GM21381 (cell line): ENCODE measurements at regions not wholly inside any gene's neighbourhood (a gene's known extent, or its start where the extent isn't known, plus 50 kb on each side); places are given as distances from the start of the nearest gene placed in this dataset.

Source experiments
- ATAC-seq: cut with Tn5 transposase; IDR thresholded peaks from one replicate; pipeline ENCODE4 v1.9.1; 2021; ENCODE audit warnings: mild to moderate bottlenecking, moderate library complexity; ENCODE audit not compliant: unreplicated experiment

DNA sequence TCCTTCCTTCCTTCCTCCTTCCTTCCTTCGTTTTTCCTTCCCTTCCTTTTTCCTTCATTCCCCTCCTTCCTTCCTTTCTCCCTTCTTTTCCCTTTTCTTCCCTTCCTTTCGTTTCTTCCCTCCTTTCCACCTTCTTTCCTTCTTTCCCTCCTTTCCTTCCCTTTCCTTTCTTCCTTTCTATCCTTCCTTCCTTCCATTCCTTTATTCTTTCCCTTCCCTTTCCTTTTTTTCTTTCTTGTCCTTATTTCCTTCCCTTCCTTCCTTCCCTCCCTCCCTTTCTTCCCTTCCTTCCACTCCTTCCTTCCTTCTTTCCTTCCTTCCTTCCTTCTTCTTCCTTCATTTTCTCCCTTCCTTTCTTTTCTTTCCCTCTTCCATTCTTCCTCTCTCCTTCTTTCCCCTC, 394.6 kb downstream of the GABRB3 start:
- no peak for ATAC-seq

DNA sequence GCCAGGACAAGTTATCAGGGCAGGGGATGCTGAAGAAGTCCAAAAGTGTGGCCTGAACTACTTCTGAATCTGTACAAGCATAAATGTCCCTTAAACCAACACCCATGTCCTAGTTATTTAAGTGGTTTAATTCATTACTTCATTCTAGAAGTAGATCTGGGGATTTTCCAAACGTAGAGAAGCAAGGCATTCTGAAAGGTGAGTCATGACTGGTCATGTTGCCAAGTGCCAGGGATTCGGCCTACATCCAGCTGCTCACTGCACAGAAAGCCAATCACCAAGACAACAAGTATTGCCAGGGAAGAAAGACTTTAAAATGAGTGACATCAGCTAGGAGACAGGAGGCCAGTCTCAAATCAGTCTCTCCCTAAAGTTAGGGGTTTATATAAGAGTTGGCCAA, 396.6 kb downstream of the GABRB3 start:
- no peak for ATAC-seq

DNA sequence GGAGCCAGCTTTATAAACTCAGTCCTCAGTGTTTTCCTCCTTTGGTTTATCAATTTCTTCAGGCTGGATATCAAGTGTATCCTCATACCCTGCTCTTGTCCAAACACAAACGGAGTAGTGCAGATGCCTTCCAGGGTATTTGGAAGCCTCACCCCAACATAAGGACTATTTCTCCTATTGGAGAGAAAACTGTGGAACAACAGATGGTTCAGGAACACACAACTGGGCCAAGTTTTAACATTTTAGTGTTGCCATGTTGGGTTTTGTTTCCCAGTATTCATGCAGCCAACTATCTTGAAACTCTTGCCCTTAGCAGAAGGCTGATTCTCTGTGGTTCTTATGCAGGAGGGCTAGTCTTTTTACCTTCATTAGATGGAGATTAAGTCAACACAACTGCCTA, 398.1 kb downstream of the GABRB3 start:
- ATAC-seq = no peak

DNA sequence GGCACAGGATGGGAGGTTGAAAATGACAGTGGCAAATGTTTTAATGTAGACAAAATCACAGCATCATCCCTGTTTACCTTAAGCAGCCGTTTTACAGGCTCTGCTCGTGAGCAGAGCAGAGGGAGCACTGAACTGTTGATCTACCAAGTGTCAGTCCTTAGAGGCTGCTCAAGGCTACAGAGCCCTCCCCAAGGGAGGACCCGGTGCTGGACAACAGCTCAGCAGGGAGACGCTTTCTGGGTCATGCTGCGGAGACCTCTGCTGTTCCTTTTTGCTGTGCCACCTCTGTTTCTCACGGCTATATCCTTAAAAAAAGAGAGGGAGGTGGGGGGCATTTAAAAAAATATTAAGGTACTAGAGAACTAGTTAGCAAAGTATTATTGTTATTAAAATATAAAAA, 400.2 kb downstream of the GABRB3 start:
- no peak for ATAC-seq

DNA sequence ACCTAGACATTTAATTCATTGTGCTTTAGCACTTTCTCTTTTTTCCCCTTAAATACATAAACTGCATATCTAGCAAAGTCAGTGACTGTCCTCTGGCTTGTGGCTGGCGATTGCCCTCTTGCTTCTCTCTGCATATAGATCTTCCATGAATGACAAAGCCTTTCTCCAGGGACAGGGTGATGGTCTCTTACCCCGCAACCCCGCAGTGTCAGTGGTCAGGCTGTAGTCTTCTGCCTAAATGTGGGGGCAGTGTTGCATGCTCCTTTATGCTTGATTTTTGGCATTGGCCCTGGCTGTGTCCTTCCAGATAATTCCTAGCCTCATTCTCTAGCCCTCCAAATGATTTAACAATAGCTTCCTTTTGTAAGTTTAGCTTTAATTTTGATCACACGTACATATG, 407.8 kb downstream of the GABRB3 start:
- no peak for ATAC-seq

DNA sequence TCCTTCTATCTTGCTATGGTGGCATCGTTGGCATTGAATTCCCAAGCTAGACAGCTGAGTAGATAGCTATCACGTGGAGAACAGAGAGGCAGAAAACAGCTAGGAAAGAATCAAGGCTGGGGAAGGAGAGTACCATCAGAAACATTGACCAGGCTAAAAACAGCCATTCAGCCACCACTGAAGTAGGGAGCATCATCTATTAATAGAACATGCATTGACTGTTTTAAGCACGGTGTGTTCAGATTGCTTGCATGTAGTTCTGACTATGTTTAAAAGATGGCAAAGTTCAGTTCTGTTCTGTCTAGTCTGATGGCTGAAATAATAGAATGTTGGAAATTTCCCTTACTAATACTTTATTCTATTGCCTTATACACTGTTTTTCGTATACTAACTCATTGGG, 413.0 kb downstream of the GABRB3 start:
- ATAC-seq = no peak

DNA sequence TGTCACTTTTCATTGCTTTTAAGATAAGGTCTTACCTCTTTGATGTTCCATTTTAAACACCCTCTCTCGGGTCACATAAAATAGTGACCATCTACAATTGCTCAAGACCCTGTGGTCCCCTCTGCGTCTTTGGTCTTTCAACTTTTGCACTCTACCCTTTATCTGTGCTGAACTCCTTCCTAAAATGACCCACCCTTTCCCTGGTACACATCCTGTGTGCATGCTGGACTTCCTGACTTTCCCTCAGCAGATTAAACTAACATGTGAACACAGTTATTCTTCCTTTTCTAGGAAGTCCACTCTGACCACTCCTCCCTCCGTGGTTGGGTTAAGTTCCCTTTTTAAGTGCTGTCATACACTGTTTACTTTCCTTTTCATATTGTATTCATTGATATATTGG, 414.2 kb downstream of the GABRB3 start:
- no peak for ATAC-seq

DNA sequence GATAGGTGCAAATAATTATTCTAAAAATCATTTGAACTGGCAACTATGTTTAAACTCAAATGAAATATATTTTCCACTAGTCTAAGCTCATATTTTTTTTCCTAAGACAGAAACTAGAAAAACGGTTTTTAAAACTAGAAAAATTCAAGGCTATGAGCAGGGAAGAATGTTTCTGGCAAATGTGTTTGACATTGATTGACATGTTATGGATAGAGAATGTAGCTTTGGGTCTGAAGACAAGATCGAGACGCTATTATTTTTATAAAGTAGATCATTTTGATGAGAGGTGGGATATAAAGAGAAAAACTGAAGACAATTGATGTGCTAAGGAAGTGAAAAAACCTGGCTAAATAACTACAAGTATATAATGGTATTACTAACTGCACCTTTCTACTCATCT, 415.2 kb downstream of the GABRB3 start:
- ATAC-seq = no peak

DNA sequence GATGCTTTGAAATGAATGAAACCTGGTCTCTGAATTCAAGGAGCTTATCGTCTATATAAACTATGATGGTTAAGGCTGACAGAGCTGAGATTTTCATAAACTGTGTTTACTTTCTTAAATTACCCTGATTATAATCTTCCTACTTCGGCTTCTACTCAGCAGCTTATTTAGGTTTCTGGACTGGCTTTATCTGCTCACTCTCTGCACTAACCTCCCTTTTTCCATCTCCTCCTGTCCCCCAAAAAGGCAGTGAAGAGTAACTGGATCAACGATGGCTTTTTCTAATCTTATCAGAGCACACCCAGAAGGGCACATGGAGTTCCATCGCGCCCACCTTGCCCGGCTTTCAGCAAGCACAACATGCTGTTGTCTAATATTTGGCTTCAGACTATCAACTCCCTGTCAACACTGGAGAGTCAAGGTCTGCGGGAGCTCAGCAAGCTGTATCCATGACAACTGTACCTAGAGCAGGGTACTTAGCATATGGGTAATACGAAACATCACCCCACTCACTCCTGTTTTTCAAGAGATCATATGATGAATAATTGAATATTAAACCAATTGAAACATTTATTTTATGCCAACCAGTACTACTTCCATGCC, 417.3 kb downstream of the GABRB3 start:
- ATAC-seq = no peak

DNA sequence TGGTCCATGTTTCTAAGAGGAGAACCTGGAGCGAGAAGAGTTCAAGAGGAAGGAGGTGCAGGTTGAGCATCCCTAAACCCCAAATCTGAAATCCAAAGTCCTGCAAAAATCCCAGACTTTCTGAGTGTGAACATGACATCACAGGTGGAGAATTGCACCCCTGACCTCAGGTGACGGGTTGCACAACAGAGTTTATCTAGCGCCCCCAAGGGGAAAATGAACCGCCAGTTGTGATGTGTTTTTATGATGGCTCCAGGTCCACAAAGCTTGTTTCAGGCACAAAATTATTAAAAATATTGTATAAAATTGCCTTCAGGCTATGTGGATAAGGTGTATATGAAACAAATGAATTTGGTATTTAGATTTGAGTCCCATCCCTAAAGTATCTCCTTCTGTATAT, 420.0 kb downstream of the GABRB3 start:
- no peak for ATAC-seq

DNA sequence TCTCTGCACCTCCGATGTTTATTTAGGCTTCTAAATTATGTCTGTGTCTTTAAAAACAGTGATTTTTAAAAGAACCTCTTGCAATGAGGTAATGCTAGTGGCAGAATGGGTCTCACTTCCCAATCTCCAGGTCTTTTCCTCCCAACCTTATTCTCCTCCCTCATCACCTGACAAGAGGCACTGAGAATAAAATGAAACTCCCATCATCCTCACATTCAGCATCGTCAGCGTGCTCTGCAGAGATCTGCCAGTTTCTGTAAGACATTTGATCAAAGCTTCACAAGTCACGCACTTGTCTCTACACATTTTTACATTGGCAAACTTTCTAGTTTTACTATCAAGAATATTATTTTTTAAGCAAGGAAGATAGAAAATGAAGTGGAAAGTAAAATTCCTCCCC, 420.5 kb downstream of the GABRB3 start:
- ATAC-seq = no peak

DNA sequence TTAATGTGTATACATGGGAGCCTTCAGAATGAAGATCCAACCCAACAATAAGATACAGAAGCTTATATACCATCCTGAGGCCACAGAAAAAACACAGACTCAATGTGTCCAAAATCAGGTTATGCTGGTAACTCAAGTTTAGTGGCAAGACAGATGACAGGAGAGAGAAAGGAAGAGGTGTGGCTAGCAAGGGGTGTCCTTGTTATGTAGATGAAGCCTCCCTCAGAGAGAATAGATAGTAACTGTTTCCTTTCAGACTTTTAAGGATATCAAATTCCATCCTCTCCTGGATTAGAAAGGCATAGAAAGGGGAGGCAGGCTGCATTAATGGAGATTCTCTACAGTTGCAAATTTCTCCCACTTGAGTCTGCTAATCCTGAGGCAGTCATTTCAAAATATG, 447.4 kb downstream of the GABRB3 start:
- no peak for ATAC-seq

DNA sequence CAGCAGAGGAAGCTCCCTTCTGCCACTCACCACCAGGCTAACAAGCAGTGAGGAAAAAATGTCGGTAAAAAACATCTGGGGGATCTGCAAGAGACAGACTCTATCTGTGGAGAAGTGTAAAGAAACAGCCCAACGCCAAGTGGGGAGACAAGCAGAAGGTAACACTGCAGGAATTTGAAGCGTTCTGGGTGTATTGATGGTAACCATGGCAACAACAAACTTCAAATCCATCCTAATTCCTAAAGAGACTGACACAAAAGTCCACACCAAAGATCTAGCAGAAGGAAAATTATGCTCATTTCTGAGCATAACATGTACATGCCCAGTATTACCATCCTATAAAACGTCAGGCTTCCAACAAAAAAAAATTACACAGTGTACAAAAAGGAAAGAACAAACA, 449.3 kb downstream of the GABRB3 start:
- no peak for ATAC-seq

DNA sequence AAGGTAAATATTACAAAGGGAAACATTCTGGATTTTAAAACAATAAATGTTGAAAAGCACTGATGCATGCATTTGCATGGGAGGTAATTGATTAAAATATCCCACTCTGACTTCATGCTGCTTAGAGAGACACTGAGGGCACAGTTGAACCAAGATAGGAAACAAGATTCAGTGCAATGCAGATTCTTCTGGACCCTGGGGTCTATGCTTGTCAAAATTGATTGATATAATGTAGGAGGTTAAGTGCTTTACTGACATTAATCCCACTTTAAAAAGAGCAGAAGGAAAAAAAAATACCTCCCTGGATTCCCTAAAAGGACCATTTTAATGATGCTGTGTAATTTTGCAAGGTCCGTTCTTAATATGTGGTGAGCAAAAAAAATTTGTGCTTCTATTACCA, 454.2 kb downstream of the GABRB3 start:
- ATAC-seq = no peak

DNA sequence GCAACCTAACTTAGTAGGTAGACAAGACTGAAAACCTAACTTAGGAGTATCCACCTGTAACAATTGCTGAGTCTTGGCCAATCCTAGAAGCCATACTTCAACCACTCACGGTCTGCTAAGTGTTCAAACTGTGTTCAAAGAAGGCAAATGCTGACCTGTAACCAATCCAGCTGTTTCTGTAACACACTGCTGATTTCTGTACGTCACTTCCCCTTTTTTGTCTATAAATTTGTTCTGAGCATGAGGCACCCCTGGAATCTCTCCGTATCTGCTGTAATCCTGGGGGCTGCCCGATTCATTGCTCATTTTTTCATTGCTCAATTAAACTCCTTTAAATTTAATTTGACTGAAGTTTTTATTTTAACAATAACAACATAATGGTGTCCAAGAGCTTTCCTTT, 451.4 kb upstream of the ATP10A start:
- ATAC-seq = no peak

DNA sequence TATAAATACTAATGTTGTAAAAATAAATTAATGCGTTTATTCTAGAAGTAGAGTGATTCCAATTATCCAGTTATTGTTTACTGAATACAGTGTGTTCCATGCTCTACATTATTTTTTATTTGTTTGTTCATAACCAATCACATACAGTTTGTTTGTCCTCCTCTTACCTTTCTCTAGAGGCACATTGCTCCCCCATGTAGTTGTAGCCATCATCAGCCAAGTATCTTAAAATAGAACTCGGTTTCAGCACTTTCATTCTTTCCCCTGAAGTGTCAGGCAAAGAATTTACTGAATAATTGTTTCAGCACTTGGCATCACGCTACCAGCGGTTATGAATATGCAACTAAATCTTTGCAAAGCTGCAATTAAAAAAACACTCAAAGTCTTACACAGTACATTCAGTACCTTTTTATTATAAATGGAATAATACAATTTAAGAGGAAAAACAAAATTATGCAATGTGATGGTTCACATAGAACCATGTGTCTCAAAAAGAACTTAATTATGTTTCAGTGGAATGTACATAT, 448.6 kb upstream of the ATP10A start:
- no peak for ATAC-seq

DNA sequence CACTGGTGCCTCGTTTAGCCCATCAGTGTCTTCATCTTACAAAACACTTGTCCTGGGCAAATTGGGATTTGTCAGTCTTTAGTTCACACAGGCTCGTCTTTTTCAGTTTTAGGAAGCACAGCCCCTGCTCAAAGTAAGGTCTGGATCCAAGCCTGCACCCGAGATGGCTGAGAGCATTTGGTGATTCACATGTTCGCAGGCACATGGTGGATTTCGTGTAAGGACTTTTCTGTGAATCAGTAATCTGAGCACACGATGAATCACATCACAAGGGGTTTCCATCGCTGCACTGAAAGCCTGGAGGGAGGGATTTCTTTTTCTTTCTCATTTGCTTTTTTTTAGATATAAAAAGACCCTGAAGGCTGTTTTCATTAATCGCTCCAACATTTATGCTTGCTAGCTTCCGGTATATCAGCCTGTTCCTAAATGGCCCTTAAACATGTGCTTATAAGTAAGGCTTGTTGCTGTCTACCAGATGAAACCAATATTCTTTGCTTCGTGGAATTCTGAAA, 435.6 kb upstream of the ATP10A start:
- no peak for ATAC-seq

DNA sequence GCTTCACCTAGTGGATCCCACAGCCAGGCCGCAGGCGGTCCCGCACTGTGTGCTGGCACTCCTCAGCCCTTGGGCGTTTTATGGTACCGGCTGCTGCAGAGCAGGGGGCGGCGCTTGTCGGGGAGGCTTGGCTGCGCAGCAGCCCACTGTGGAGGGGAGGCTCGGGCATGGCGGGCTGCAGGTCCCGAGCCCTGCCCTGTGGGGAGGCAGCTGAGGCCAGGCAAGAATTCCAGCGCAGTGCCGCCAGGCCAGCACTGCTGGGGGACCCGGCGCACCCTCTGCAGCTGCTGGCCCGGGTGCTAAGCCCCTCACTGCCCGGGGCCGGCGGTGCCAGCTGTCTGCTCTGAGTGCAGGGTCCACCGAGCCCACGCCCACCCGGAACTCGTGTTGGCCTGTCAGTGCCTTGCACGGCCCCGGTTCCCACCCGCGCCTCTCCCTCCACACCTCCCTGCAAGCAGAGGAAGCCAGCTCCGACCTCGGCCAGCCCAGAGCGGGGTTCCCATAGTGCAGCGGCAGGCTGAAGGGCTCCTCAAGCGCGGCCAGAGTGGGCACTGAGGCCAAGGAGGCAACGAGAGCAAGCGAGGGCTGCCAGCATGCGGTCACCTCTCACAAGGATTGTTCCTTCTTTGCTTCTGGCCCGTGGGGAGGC, 435.0 kb upstream of the ATP10A start:
- ATAC-seq = no peak

DNA sequence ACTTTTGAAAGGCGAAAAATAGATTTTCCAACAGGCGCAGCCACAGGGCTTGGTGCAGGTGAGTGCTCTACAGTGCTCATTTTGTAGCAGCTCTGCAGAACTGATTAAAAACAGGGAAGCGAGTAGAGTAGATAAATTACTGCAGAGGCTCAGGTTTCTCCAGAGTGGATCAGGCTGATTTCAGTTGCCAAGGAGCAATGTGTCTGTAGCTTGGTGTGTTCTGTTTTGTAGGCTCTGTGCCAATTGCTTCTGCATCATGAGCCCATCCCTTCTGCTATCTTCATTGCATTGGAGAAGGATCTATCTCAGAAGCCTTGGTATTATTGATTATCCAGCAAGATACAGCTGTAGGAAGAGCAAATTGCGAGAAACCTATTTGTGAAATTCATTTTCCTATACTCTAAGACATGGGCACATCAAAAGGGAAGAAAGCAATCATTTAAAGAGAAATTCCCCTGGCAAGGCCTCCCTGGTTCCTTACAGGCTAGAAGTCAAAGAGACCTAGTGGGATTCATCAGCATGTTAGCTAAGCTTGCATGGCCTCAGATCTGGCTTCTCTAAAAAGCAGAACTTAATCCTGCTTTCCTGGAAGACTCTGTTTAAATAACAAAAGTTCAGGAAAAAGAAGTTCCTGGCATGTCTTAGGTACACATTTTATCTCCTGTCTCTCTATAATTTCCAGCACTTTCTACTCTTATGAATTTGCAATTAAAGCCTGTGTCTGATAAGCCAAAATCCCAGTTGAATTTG, 432.4 kb upstream of the ATP10A start:
- ATAC-seq = no peak

DNA sequence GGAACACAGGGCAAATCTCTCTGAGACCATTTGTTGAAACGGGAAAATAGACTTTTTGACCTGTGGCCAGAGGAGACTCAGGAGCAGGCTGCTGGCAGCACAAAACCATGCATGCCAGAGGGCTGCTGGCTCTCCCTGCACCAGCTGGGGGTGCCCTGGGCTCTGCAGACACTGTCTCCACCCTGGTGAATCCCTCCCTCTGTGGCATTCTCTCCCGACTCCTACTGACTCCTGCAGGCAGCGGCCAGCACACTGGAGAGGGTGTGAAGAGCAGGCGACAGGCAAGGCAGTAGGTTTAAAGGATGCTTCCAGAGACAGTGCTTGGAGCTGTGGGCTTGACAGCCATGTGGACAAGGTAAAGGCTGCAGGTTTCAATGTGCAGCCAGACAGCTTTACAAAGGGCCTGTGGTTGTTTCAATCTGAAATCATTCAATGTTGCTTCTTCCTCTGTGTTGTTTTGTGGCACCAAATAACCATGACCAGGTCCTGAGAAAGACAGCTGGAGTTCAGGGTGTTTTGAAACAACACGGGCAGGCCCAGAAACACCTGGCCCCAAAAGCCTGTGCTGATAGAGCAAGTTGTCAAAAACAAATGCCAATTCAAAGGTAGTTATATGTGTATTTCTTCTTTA, 431.0 kb upstream of the ATP10A start:
- ATAC-seq = no peak

DNA sequence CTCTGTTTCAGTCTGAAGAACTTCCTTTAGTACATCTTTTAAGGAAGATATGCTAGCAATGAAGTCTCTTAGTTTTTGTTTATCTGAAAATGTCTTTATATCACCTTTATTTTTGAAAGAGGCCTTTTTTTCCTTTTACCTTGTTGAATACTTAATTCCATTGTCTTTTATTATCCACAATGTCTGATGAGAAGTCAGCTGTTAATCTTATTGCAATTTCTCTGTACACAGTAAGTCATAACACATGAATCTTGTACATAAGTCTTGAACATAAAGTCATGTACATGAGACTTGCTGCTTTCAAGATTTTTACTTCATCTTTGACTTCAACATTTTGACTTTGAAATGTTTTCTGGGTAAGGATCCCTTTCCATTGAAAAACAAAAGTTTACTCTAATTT, 424.3 kb upstream of the ATP10A start:
- ATAC-seq = no peak

DNA sequence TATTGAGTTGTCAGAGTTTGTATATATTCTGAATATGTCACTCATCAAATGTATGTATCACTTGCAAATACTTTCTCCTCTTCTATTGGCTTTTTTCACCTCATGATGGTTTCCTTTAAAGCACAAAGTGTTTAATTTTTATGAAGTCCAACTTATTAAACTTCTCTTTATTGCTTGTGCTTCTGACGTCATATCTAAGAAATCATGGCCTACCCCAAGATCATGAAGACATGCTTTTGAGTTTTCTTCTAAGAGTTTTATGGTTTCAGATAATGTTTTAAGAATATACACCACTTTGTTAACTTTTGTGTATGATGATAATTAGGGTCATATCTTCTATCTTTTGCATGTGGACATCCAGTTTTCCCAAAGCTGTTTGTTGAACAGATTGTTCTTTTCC, 417.2 kb upstream of the ATP10A start:
- ATAC-seq = no peak
